H1 (cell line): ENCODE measurements at regions not wholly inside any gene's neighbourhood (a gene's known extent, or its start where the extent isn't known, plus 50 kb on each side); places are given as distances from the start of the nearest gene placed in this dataset. TPM values are rescaled to one million over a fixed set of nuclear protein-coding genes. Genes with fewer than 3 reads are reported as not detected.

Source experiments
- small RNA-seq: library from polyadenylated mRNA; stranded (forward); fragments of <200 nt; extraction: miRNeasy Mini kit (QIAGEN cat#:217004); gene quantifications from one replicate; pipeline ENCODE3, GENCODE V24; 2013; ENCODE audit not compliant: insufficient read depth

Small RNA genes in the stretch of these regions (small RNA-seq; reads per million reads assigned to genes)
- gene RF01518, result not detected
- not detected for gene RNU1-128P
